ENCODE measurements at regions not wholly inside any gene's neighbourhood (a gene's known extent, or its start where the extent isn't known, plus 50 kb on each side); places are given as distances from the start of the nearest gene placed in this dataset.
"Not testable (repeated sequence)": the region's sequence is repeated elsewhere in the genome, so short reads cannot be mapped to it uniquely, and the experiment has no call there.

GRCh38 chr3:160047876-160048275 lies 59.2 kb downstream of the IL12A start:
- intact Hi-C loops (cut with micrococcal nuclease) = no loop called here

GRCh38 chr3:160049038-160049437 lies 60.4 kb downstream of the IL12A start:
- intact Hi-C loops (cut with micrococcal nuclease) = no loop called here

- intact Hi-C loops (cut with micrococcal nuclease) = no loop called here
Observed at GRCh38 chr3:160049565-160049964, 60.9 kb downstream of the IL12A start.

GRCh38 chr3:160049988-160050387 lies 61.4 kb downstream of the IL12A start:
- intact Hi-C loops (cut with micrococcal nuclease) = no loop called here

GRCh38 chr3:160052385-160053047 lies 63.9 kb downstream of the IL12A start:
- intact Hi-C loops (cut with micrococcal nuclease) = no loop called here

GRCh38 chr3:160053048-160053391 lies 64.4 kb downstream of the IL12A start:
- intact Hi-C loops (cut with micrococcal nuclease) = no loop called here

- intact Hi-C loops (cut with micrococcal nuclease) = not testable (repeated sequence)
Observed at GRCh38 chr3:160054862-160055261, 66.2 kb downstream of the IL12A start.

GRCh38 chr3:160055659-160056058 lies 67.0 kb downstream of the IL12A start:
- intact Hi-C loops (cut with micrococcal nuclease) = no loop called here

- intact Hi-C loops (cut with micrococcal nuclease) = no loop called here
Observed at GRCh38 chr3:160057331-160057730, 68.7 kb downstream of the IL12A start.

- intact Hi-C loops (cut with micrococcal nuclease) = no loop called here
Observed at GRCh38 chr3:160060409-160061027, 71.9 kb downstream of the IL12A start.

- intact Hi-C loops (cut with micrococcal nuclease) = no loop called here
Observed at GRCh38 chr3:160061525-160061924, 72.9 kb downstream of the IL12A start.

GRCh38 chr3:160065282-160065681 lies 76.6 kb downstream of the IL12A start:
- intact Hi-C loops (cut with micrococcal nuclease) = no loop called here

- intact Hi-C loops (cut with micrococcal nuclease) = no loop called here
Observed at GRCh38 chr3:160065786-160066185, 77.2 kb downstream of the IL12A start.

GRCh38 chr3:160069986-160070385 lies 81.4 kb downstream of the IL12A start:
- intact Hi-C loops (cut with micrococcal nuclease) = no loop called here

GRCh38 chr3:160076519-160076918 lies 87.9 kb downstream of the IL12A start:
- intact Hi-C loops (cut with micrococcal nuclease) = no loop called here

- intact Hi-C loops (cut with micrococcal nuclease) = no loop called here
Observed at GRCh38 chr3:160078533-160078932, 89.9 kb downstream of the IL12A start.

- intact Hi-C loops (cut with micrococcal nuclease) = no loop called here
Observed at GRCh38 chr3:160081958-160082533, 93.4 kb downstream of the IL12A start.

GRCh38 chr3:160084998-160085397 lies 96.4 kb downstream of the IL12A start:
- intact Hi-C loops (cut with micrococcal nuclease) = no loop called here

- intact Hi-C loops (cut with micrococcal nuclease) = no loop called here
Observed at GRCh38 chr3:160088492-160089137, 100.0 kb downstream of the IL12A start.

- intact Hi-C loops (cut with micrococcal nuclease) = no loop called here
Observed at GRCh38 chr3:160090653-160091052, 102.0 kb downstream of the IL12A start.

GRCh38 chr3:160091441-160091840 lies 102.8 kb downstream of the IL12A start:
- intact Hi-C loops (cut with micrococcal nuclease) = no loop called here

- intact Hi-C loops (cut with micrococcal nuclease) = no loop called here
Observed at GRCh38 chr3:160092760-160093159, 104.1 kb downstream of the IL12A start.

GRCh38 chr3:160094562-160094961 lies 105.9 kb downstream of the IL12A start:
- intact Hi-C loops (cut with micrococcal nuclease) = no loop called here

Measured in T-helper 2 cell treated with Interferon-gamma antibody and Interleukin-4, amounts not matched to agents 100 ng/mL and 5 ng/mL, for 36 hours (primary cell).